ENCODE measurements at regions not wholly inside any gene's neighbourhood (a gene's known extent, or its start where the extent isn't known, plus 50 kb on each side); places are given as distances from the start of the nearest gene placed in this dataset.
A peak's percentile ranks its signal among the peaks of the same experiment; 100 is the strongest.
"Not testable (repeated sequence)": the region's sequence is repeated elsewhere in the genome, so short reads cannot be mapped to it uniquely, and the experiment has no call there.

DNA sequence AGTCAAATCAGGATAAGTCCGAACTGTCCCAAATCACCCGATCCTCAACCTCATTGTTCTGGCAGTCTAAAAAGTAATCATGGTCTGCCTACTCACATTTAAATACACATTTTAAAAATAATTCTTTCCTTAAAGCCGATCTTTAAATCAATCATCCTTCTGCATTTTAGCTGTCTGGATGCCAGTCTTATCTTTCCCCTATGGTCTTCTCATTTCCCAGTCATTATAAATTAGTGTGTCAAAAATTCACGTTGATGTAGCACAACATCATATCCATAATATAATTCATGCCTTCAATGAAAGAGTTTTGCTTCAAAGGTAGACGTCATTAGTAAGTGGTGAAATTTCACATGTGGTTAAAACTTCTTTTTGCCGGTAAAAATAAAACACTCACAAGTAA is 108.1 kb upstream of the FRG1 start:
- DNase-seq (ENCODE audit: low read depth): no peak

DNA sequence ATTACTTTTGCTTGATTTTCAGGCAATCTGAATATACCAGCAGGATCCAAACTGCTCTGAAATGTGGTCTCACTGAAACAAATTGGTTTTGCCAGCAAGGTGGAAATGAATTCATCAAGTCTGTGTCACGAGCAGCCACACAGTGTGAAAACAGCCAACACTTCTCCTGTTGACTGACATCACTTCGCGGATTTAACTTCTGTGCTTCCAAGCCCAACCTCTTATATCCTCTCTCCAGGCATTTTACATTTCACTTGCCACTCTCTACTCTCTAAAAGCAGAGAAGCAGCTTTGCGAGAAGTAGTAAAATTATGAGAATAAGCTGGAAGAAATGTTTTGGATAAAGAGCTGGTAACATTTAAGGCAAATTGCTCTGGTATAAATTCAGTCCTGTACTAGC is 106.1 kb upstream of the FRG1 start:
- DNase-seq (ENCODE audit: low read depth): no peak

DNA sequence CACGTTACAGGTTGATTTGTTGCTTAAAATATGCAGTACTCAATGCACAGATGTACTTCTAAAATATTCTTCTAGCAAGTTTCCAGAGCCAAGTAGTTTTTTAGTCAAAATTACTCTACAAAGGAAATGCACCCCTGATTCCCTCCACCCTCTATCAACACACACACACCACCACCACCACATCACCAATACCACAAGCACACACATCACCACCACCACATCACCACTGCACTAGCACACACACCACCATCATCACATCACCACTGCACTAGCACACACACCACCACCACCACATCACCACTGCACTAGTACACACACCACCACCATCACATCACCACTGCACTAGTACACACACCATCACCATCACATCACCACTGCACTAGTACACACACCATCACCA is 105.2 kb upstream of the FRG1 start:
- DNase-seq (ENCODE audit: low read depth): no peak

DNA sequence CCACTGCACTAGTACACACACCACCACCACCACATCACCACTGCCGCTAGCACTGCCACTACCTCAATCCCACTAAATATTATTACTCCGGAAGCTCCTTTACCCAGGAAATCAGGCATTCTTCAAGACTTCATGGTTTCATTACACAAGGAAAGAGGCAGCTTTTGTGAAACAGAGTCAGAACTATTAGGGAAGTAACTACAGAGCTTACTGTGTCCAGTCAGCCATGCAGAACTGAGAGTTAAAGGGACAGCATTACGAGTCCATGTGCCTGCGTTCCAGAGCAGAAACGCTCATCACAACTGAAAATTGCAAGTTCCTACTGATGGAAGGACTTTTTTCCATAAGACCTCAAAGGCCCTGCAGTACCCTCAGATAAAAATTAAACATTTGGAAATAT is 103.2 kb upstream of the FRG1 start:
- DNase-seq (ENCODE audit: low read depth): no peak

DNA sequence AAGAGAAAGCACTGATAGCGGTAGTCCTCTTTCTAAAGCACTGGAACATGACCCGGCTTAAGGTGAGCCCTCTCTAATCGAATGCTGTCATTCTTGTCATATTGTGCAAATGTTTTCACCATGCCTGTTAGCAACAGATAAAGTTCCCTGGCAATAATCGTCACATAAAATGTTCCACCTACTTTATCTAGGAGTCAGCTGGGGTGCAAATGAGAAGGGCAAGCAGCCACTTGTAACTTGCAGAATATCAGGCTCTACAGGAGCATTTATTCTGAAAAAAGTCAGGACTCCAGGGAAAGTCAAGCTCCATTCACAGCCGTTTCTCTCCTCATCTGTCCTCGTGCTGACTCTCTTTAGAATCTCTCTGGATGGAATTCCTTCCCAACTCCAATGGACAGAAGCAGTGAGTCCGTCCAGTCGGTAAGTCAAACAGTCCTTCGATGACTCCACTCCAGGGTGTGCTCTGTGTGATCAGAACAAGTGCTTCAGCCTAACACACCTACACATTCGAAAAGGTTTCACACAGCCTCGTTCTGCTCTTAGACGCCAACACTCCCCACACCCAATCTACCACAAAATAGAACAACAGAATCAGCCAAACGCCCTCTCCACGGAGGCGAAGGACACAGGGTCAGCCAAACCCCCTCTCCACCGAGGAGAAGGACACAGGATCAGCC is 101.7 kb upstream of the FRG1 start:
- DNase-seq (ENCODE audit: low read depth): no peak

DNA sequence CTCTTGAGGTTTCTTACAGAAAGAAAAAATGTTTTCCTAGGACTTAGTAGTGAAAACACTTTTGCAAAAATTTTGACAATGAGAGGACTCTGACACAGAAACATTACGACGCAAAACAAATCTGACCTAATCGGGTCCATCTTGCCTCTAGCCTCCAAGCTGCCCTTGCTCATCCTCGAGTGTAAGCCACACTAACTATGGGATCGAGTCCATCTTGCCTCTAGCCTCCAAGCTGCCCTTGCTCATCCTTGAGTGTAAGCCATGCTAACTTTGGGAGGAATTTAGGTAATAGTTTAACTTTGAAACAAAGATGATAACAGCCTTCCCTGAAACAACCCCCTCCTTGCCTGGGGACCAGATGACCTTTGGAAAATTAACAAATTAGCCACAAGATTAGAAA is 100.3 kb upstream of the FRG1 start:
- DNase-seq (ENCODE audit: low read depth): no peak

DNA sequence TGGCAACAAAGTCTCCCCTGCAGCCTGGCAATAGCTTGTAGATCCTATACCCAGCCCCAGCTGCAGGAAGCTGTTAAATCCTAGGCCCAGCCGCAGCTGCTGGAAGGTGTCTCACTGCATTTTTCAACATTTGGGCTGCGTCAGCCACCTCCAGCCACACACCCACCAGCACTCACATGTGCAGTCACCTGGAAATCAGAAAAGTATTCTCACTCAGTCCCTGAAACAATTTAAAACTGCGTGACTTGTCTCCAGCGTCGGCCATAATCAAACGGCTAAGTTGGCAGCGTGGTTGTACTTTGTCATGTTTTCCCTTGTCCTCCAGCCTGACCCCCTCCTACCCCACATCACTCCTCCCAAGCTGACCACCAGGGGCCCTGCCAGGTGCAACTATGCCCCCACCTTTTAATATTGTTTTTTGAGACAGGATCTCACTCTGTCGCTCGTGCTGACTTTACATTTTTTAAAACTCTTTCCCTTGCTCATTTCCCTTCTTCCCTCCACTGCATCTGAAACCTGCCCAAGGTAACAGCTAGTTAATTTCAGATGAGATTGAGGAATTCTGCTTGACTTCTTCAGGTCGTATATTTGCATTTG is 97.2 kb upstream of the FRG1 start:
- no peak for DNase-seq (ENCODE audit: low read depth)

DNA sequence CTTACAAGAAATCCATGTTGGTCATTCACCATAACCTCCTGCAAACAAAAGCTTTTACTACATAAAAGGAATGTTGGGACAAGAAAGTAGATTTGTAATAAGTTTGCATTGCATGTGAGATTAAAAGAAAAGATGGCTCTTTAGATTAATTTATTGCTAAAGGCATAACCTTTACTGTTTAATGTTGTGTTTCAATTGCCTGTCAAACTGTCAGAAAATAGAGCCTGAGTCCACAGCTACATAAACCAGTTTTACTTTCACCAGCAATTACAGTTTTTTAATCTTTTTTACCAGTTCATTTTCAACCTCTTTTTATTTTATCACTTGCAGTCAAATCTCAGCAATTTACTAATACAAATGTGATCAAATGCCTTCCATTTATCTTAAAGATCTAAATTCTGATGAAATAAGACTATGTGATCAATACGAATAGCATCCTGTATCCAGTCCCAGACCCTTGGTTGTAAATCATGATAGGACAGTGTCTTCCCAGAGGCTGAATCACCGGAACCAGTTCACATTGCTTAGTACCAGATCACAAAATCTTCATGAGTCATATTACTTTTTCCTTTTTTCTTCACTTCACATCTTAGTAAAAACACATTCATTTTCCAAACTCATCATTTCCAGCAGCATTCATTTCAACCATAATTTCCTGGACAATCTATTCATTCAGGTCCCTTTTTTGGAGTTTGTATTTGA is 95.4 kb upstream of the FRG1 start:
- DNase-seq (ENCODE audit: low read depth): no peak

DNA sequence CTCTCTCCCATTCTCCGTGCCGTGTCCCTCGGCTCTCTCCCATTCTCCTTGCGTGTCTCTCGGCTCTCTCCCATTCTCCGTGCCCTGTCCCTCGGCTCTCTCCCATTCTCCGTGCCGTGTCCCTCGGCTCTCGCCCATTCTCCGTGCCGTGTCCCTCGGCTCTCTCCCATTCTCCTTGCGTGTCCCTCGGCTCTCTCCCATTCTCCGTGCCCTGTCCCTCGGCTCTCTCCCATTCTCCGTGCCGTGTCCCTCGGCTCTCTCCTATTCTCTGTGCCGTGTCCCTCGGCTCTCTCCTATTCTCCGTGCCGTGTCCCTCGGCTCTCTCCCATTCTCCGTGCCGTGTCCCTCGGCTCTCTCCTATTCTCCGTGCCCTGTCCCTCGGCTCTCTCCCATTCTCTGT is 94.6 kb upstream of the FRG1 start:
- DNase-seq (ENCODE audit: low read depth): not testable (repeated sequence)

DNA sequence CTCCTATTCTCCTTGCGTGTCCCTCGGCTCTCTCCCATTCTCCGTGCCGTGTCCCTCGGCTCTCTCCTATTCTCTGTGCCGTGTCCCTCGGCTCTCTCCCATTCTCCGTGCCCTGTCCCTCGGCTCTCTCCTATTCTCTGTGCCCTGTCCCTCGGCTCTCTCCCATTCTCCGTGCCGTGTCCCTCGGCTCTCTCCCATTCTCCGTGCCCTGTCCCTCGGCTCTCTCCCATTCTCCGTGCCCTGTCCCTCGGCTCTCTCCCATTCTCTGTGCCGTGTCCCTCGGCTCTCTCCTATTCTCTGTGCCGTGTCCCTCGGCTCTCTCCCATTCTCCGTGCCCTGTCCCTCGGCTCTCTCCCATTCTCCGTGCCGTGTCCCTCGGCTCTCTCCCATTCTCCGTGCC is 94.1 kb upstream of the FRG1 start:
- not testable (repeated sequence) for DNase-seq (ENCODE audit: low read depth)

DNA sequence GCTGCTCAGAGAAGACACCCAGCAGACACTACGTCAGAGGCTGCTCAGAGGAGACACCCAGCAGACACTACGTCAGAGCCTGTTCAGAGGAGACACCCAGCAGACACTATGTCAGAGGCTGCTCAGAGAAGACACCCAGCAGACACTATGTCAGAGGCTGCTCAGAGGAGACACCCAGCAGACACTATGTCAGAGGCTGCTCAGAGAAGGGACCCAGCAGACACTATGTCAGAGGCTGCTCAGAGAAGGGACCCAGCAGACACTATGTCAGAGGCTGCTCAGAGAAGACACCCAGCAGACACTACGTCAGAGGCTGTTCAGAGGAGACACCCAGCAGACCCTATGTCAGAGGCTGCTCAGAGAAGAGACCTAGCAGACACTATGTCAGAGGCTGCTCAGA is 92.0 kb upstream of the FRG1 start:
- DNase-seq (ENCODE audit: low read depth): not testable (repeated sequence)

DNA sequence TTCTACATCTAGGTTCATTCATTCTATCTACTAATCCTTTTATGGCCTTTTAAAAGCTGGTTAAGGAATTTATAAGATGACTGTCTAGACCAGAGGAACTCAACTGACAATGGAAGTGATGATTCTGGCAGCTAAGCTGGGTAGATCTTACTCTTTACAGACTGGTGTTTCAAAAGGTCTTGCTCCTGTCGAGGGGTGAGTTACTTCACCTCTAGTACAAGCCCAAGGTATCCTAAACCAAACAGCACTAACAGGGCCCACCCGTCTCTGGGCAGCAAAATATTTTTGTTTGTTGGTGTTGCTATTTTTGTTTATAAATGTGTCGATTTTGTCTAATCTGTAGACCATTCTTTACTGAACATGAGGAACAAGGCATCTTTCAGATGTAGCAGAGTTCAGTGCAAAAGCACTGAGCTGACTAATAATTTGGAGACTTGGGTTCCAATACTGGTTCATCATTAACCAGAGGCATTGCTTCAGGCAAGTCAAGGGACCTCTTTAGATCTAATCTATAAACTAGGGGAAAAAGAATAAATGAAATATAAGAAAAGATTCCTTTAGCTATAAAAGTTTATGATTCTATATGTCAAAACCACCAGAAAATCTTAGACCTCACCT is 90.3 kb upstream of the FRG1 start:
- DNase-seq (ENCODE audit: low read depth): no peak

DNA sequence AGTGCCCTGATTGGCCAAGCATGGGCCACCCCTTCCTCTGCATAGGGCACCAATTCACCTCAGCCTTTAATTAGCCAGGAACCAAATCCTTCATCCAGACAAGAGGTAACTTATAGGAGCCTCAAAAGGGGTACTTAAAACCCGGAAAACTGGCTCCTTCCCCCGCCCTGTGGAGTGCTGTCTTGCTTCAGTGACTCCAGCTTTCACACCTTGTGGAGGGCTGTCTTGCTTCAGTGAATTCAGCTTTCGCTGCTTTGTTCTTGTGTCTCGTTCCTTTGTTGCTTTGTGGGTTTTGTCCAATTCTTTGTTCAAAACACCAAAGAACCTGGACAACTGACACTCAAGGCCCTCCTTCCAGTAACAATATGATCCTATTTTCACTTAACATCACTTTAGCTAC is 82.2 kb upstream of the FRG1 start:
- DNase-seq (ENCODE audit: low read depth): no peak

DNA sequence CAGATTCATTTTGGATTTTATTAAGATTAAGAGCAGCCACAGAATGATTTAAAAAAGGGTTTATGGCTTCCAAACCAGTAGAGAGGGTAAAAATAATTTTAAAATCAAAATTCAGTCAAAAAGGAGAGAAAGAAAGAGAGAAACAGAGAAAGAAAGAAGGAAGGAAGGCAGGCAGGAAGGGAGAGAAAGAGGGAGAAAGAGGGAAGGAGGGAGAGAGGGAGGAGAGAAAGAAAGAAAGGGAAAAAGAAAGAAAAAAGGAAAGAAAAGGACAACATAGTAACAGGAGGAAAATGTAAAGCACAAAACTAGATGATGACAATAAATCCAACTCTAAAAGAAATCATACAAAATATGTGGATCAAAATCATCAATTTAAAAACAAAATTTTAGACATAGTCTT is 79.6 kb upstream of the FRG1 start:
- DNase-seq (ENCODE audit: low read depth): no peak

DNA sequence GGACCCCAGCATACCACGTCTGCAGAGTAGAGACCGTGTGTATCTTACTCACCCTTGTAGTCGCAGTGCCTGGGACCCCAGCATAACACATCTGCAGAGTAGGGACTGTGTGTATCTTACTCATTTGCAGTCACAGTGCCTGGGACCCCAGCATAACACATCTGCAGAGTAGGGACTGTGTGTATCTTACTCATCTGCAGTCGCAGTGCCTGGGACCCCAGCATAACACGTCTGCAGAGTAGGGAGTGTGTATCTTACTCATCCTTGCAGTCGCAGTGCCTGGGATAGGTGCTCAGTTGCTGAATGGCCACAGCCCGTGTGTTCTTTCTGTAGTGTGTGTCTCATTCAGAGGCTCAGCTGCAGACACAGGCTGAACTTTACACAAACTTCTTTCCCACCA is 71.4 kb upstream of the FRG1 start:
- DNase-seq (ENCODE audit: low read depth): no peak

DNA sequence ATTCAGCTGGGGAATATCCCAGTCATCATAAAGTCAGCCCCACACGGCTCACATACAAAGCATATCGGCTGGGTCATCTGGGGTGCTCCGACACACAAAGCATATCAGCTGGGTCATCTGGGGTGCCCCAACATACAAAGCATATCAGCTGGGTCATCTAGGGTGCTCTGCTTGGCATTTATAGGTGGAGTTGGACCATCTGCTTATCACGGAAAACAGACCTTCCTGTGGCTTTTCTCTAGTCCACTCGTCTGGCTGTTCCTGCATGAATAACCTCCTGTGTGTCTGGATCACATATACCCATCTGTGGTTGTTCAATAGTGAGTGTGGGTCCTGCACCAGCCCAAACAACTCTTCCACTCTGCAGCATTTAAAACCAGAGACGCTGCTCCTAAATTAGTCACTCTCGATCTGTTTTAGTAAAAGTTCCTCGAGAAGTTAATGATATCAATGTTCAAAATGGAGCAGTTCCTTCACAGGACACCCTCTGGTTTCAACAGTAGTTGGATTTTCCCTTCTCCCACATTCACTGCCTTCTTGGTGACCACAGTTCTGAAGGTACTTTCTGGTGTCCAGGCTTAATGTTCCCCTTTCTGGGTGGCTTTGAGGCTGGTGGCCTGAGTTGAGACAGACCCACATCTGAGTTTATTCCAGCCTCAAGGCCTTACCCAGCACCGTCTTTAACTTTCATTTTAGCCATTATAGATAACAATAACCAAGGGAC is 70.0 kb upstream of the FRG1 start:
- DNase-seq (ENCODE audit: low read depth): no peak

DNA sequence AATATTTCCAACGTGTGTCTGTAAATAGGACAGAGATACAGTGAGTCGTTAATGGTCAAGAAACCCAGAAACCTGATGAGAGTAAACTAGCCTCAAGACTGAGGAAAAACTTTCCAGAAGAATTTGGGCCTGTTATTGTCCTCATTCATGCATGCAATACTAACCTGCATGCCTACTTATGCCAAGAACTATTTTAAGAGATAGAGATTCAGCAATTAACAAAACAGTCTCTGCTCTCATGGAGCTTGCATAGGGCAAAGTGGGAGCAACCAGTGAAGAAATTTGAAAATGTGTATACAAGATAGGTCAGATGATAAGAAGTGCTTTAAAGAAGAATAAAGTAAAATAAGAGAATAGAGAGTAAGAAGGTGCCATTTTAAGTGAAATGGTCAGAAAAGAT is 66.1 kb upstream of the FRG1 start:
- DNase-seq (ENCODE audit: low read depth): no peak

DNA sequence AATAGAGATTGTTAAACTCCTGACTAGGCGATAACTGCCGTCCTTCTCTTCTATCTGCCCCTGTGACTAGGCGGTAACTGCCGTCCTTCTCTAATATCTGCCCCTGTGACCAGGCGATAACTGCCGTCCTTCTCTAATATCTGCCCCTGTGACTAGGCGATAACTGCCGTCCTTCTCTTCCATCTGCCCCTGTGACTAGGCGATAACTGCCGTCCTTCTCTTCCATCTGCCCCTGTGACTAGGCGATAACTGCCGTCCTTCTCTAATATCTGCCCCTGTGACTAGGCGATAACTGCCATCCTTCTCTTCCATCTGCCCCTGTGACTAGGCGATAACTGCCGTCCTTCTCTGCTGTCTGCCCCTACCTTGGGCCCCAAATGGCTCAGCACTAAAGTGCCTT is 59.5 kb upstream of the FRG1 start:
- peak; percentile 1 for DNase-seq (ENCODE audit: low read depth)

DNA sequence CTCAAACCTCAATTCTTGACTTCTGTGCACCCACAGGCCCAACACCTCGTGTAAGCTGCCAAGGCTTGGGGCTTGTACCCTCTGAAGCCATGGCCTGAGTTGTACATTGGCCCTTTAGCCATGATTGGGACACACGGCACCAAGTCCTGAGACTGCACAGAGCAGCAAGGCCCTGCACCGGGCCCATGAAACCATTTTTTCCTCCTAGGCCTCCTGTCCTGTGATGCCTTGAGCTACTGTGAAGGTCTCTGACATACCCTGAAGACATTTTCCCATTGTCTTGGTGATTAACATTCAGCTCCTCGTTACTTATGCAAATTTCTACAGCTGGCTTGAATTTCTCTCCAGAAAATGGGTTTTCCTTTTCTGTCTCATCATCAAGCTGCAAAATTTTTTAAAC is 52.3 kb upstream of the FRG1 start:
- not testable (repeated sequence) for DNase-seq (ENCODE audit: low read depth)

Measured in fibroblast of the conjunctiva (primary cell).